Activated T-cell treated with anti-CD3 and anti-CD28 coated beads for 4 hours (primary cell): ENCODE measurements at regions not wholly inside any gene's neighbourhood (a gene's known extent, or its start where the extent isn't known, plus 50 kb on each side); places are given as distances from the start of the nearest gene placed in this dataset.
"Not testable (repeated sequence)": the region's sequence is repeated elsewhere in the genome, so short reads cannot be mapped to it uniquely, and the experiment has no call there.

Source experiments
- DNase-seq: peaks from one replicate; pipeline ENCODE4 v3.0.0-alpha.2; 2020

GRCh38 chr2:207216457-207216856, 50.7 kb upstream of the KLF7 start:
- DNase-seq: no peak

- DNase-seq: no peak
Observed at GRCh38 chr2:207217442-207217841, 51.7 kb upstream of the KLF7 start.

- no peak for DNase-seq
Observed at GRCh38 chr2:207219081-207219630, 53.4 kb upstream of the KLF7 start.

- no peak for DNase-seq
Observed at GRCh38 chr2:207219676-207220501, 54.1 kb upstream of the KLF7 start.

GRCh38 chr2:207221731-207222130, 56.0 kb upstream of the KLF7 start:
- no peak for DNase-seq

- DNase-seq: no peak
Observed at GRCh38 chr2:207223051-207223450, 57.3 kb upstream of the KLF7 start.

GRCh38 chr2:207224381-207224780, 58.6 kb upstream of the KLF7 start:
- DNase-seq: no peak

GRCh38 chr2:207224791-207225482, 59.2 kb upstream of the KLF7 start:
- DNase-seq: no peak

- no peak for DNase-seq
Observed at GRCh38 chr2:207225773-207226172, 60.0 kb upstream of the KLF7 start.

- no peak for DNase-seq
Observed at GRCh38 chr2:207226243-207226642, 60.5 kb upstream of the KLF7 start.

- no peak for DNase-seq
Observed at GRCh38 chr2:207226671-207227061, 60.9 kb upstream of the KLF7 start.

GRCh38 chr2:207227062-207227748, 61.5 kb upstream of the KLF7 start:
- no peak for DNase-seq

- no peak for DNase-seq
Observed at GRCh38 chr2:207227749-207228145, 62.0 kb upstream of the KLF7 start.

GRCh38 chr2:207228402-207228801, 62.7 kb upstream of the KLF7 start:
- DNase-seq: no peak

GRCh38 chr2:207229161-207229560, 63.4 kb upstream of the KLF7 start:
- DNase-seq: no peak

GRCh38 chr2:207230261-207231105, 64.7 kb upstream of the KLF7 start:
- DNase-seq: no peak

- DNase-seq: no peak
Observed at GRCh38 chr2:207231106-207231865, 65.5 kb upstream of the KLF7 start.

GRCh38 chr2:207231967-207232366, 66.2 kb upstream of the KLF7 start:
- DNase-seq: no peak

- not testable (repeated sequence) for DNase-seq
Observed at GRCh38 chr2:207233141-207233540, 67.4 kb upstream of the KLF7 start.

- no peak for DNase-seq
Observed at GRCh38 chr2:207233731-207234130, 68.0 kb upstream of the KLF7 start.

GRCh38 chr2:207235621-207236020, 69.9 kb upstream of the KLF7 start:
- DNase-seq: no peak
